ENCODE measurements at regions not wholly inside any gene's neighbourhood (a gene's known extent, or its start where the extent isn't known, plus 50 kb on each side); places are given as distances from the start of the nearest gene placed in this dataset.

GRCh38 chr10:3261921-3262320 lies 89.3 kb upstream of the PITRM1 start:
- H3K9ac ChIP-seq (replicated peaks; ENCODE audit: extremely low read depth, insufficient read depth, low read length): no peak overlapping the region
- ChIA-PET CTCF (interaction anchor here (1.1 to 1.4 kb wide), 2 partner anchors 13 to 367 kb away, joined by 3 read pairs; no protein-coding TSS in a partner anchor), POLR2A (no interaction called here)
- no peaks in the 10 kb centered on the region for H3K79me2 ChIP-seq (ENCODE audit: control insufficient read depth, insufficient read depth, low read length)
- no peaks in the 10 kb centered on the region for H3K27me3 ChIP-seq (ENCODE audit: control insufficient read depth in 2 of 2, insufficient read depth in 2 of 2, low read length in 2 of 2)
- H3K9me1 ChIP-seq (replicated peaks; ENCODE audit: control insufficient read depth, extremely low read depth, insufficient read depth, low read length): no peaks in the 10 kb centered on the region
- H4K20me1 ChIP-seq (replicated peaks; ENCODE audit: control insufficient read depth, extremely low read depth, insufficient read depth, low read length): no peaks in the 10 kb centered on the region
- H2AFZ ChIP-seq (ENCODE audit: low read depth, low read length): no peak overlapping the region
- no peaks in the 10 kb centered on the region for H3K9me3 ChIP-seq (replicated peaks; ENCODE audit: control insufficient read depth, insufficient read depth, low read length)
- DNase-seq (ENCODE audit: low read depth, low spot score) (peak; percentile 57), FAIRE-seq (no peak)
- dilution Hi-C loops (cut with MboI; ENCODE audit: extremely low pct_ligation_motif_present, low sequenced_read_pairs) (no loop called here), intact Hi-C loops (cut with micrococcal nuclease) (loop anchor here (5.0 kb wide), 1 partner anchor 980 kb away; no protein-coding TSS in a partner anchor)
- no peak overlapping the region for H3K4me3 ChIP-seq (replicated peaks in 1 of 3; ENCODE audit: insufficient read depth in 1 of 3, low read depth in 1 of 3, low read length in 3 of 3)
- no peak overlapping the region for H3K27ac ChIP-seq (ENCODE audit: insufficient read depth, low read depth, low read length)
- BruUV-seq (replicated peaks): no TSS peak
- no peak overlapping the region for H3K4me2 ChIP-seq (ENCODE audit: insufficient read depth, low read length)
- peak; percentile 4 for TF ChIP-seq JUN (IDR thresholded peaks at IDR 0.05; ENCODE audit: borderline replicate concordance, insufficient read depth, insufficient read length, low read depth)
- no peak for TF ChIP-seq POLR2AphosphoS5 (IDR thresholded peaks at IDR 0.05; ENCODE audit: insufficient read depth, low read depth, low read length)
- no peak for TF ChIP-seq FOS (IDR thresholded peaks at IDR 0.05; ENCODE audit: borderline replicate concordance, insufficient read depth, low read length)
- peaks cover 42% of the 10 kb centered on the region for H3K4me1 ChIP-seq (ENCODE audit: control insufficient read depth, extremely low read depth, insufficient read depth, low read length)
- H3K36me3 ChIP-seq (ENCODE audit: control insufficient read depth in 2 of 2, extremely low read depth in 1 of 2, insufficient read depth in 2 of 2, low read length in 2 of 2): no peaks in the 10 kb centered on the region

- BruUV-seq (replicated peaks): no TSS peak
- Histone ChIP-seq H3K27ac (ENCODE audit: insufficient read depth, low read depth, low read length) (no peak overlapping the region), H3K27me3 (ENCODE audit: control insufficient read depth in 2 of 2, insufficient read depth in 2 of 2, low read length in 2 of 2) (peaks cover 0 to 2% of the 10 kb centered on the region in 2 experiments), H3K36me3 (ENCODE audit: control insufficient read depth in 2 of 2, extremely low read depth in 1 of 2, insufficient read depth in 2 of 2, low read length in 2 of 2) (no peaks in the 10 kb centered on the region), H3K9me1 (replicated peaks; ENCODE audit: control insufficient read depth, extremely low read depth, insufficient read depth, low read length) (no peaks in the 10 kb centered on the region), H3K4me2 (ENCODE audit: insufficient read depth, low read length) (no peak overlapping the region), H3K79me2 (ENCODE audit: control insufficient read depth, insufficient read depth, low read length) (no peaks in the 10 kb centered on the region), H2AFZ (ENCODE audit: low read depth, low read length) (no peak overlapping the region), H3K9me3 (replicated peaks; ENCODE audit: control insufficient read depth, insufficient read depth, low read length) (no peaks in the 10 kb centered on the region), H4K20me1 (replicated peaks; ENCODE audit: control insufficient read depth, extremely low read depth, insufficient read depth, low read length) (no peaks in the 10 kb centered on the region), H3K9ac (replicated peaks; ENCODE audit: extremely low read depth, insufficient read depth, low read length) (no peak overlapping the region), H3K4me1 (ENCODE audit: control insufficient read depth, extremely low read depth, insufficient read depth, low read length) (peaks cover 38% of the 10 kb centered on the region), H3K4me3 (replicated peaks in 1 of 3; ENCODE audit: insufficient read depth in 1 of 3, low read depth in 1 of 3, low read length in 3 of 3) (no peak overlapping the region)
- FAIRE-seq: no peak
- dilution Hi-C loops (cut with MboI; ENCODE audit: extremely low pct_ligation_motif_present, low sequenced_read_pairs): no loop called here
- intact Hi-C loops (cut with micrococcal nuclease): loop anchor here (5.0 kb wide), 1 partner anchor 982 kb away; no protein-coding TSS in a partner anchor
- POLR2A ChIA-PET: no interaction called here
- DNase-seq (ENCODE audit: low read depth, low spot score): no peak
- CTCF ChIA-PET: no interaction called here
- TF ChIP-seq JUN (IDR thresholded peaks at IDR 0.05; ENCODE audit: borderline replicate concordance, insufficient read depth, insufficient read length, low read depth): no peak
- no peak for TF ChIP-seq MAX (IDR thresholded peaks at IDR 0.05; ENCODE audit: insufficient read depth, insufficient read length)
- TF ChIP-seq FOS (IDR thresholded peaks at IDR 0.05; ENCODE audit: borderline replicate concordance, insufficient read depth, low read length): no peak
- TF ChIP-seq POLR2AphosphoS5 (IDR thresholded peaks at IDR 0.05; ENCODE audit: insufficient read depth, low read depth, low read length): no peak
- no peak for TF ChIP-seq GATA2 (IDR thresholded peaks at IDR 0.05; ENCODE audit: insufficient read depth, insufficient read length, low read depth, low read length)
- no peak for TF ChIP-seq POLR2A (IDR thresholded peaks at IDR 0.05; ENCODE audit: low read depth, low read length)
- no peak for TF ChIP-seq EZH2 (IDR thresholded peaks at IDR 0.05; ENCODE audit: borderline replicate concordance, low read depth, low read length, severe bottlenecking)
- TF ChIP-seq CTCF (IDR thresholded peaks at IDR 0.05; ENCODE audit: extremely low read depth in 1 of 2, insufficient read depth in 1 of 2, low read depth in 1 of 2, low read length in 2 of 2): no peak
- TF ChIP-seq MYC (IDR thresholded peaks at IDR 0.05; ENCODE audit: low read depth, low read length): no peak
Measured at GRCh38 chr10:3260066-3260834, 87.7 kb upstream of the PITRM1 start.
